Occipital lobe (tissue), 2 donors: ENCODE measurements at regions not wholly inside any gene's neighbourhood (a gene's known extent, or its start where the extent isn't known, plus 50 kb on each side); places are given as distances from the start of the nearest gene placed in this dataset. TPM values are rescaled to one million over a fixed set of nuclear protein-coding genes. Genes with fewer than 3 reads are reported as not detected.

ENCODE experiments used
- DNase-seq: peaks from one replicate; lab custom pipeline; 2025; lab: John Stamatoyannopoulos, UW
- small RNA-seq: library from RNA; depleted of rRNA; stranded (forward); fragments of <200 nt; gene quantifications from one replicate; pipeline ENCODE3, GENCODE V24; 2014

GRCh38 chr14:104527857-104528459, 51.6 kb upstream of the C14orf180 start:
- DNase-seq: no peak

GRCh38 chr14:104528496-104528895, 51.1 kb upstream of the C14orf180 start:
- no peak for DNase-seq

Small RNA genes in the stretch of these regions (small RNA-seq; reads per million reads assigned to genes)
- not detected for gene RNU6-684P
